ENCODE measurements at regions not wholly inside any gene's neighbourhood (a gene's known extent, or its start where the extent isn't known, plus 50 kb on each side); places are given as distances from the start of the nearest gene placed in this dataset.

DNA sequence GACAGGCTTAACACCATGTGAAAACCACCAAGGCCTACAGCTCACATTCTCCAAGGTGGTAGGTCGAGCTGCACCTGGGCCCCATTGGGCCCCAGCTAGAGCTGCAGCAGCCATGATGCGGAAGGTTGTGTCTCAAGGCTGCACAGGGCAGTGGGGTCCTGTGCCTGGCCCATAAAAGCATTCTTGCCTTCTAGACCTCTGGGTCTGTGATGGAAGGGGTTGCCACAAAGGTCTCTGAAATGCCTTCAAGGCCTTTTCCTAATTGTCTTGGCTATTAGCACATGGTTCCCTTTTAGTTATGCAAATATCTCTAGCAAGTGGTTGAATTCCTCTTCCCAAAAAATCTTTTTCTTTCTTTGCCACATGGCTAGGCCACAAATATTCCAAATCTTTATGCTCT lies 52.5 kb upstream of the C11orf58 start:
- no peak for ATAC-seq
- TF ChIP-seq BACH2 (CRISPR knock-in tag; IDR thresholded peaks at IDR 0.05; ENCODE audit: borderline replicate concordance) (no peak), TSHZ2 (CRISPR knock-in tag; IDR thresholded peaks at IDR 0.05) (no peak), ZNF70 (CRISPR knock-in tag; IDR thresholded peaks at IDR 0.05) (no peak), ZC3H10 (CRISPR knock-in tag; IDR thresholded peaks at IDR 0.05) (no peak), ZFP3 (CRISPR knock-in tag; IDR thresholded peaks at IDR 0.05) (no peak), CSDC2 (CRISPR knock-in tag; IDR thresholded peaks at IDR 0.05) (no peak), PPARA (CRISPR knock-in tag; IDR thresholded peaks at IDR 0.05; ENCODE audit: borderline replicate concordance) (no peak), TOX (CRISPR knock-in tag; IDR thresholded peaks at IDR 0.05; ENCODE audit: borderline replicate concordance) (no peak), ARNTL (CRISPR knock-in tag; IDR thresholded peaks at IDR 0.05; ENCODE audit: borderline replicate concordance, low read depth) (no peak), ESRRG (CRISPR knock-in tag; IDR thresholded peaks at IDR 0.05) (no peak), ZNF565 (CRISPR knock-in tag; conservative IDR thresholded peaks at IDR 0.05; ENCODE audit: low read depth) (no peak), ZFP30 (CRISPR knock-in tag; IDR thresholded peaks at IDR 0.05) (no peak), OSR1 (CRISPR knock-in tag; IDR thresholded peaks at IDR 0.05) (no peak), ZNF8 (CRISPR knock-in tag; IDR thresholded peaks at IDR 0.05) (no peak), ISL1 (CRISPR knock-in tag; IDR thresholded peaks at IDR 0.05) (no peak), RARB (CRISPR knock-in tag; IDR thresholded peaks at IDR 0.05) (no peak), SNAI2 (CRISPR knock-in tag; IDR thresholded peaks at IDR 0.05) (no peak), TCF4 (CRISPR knock-in tag; IDR thresholded peaks at IDR 0.05; ENCODE audit: borderline replicate concordance) (no peak)
- TF ChIP-seq, protein P1, sequence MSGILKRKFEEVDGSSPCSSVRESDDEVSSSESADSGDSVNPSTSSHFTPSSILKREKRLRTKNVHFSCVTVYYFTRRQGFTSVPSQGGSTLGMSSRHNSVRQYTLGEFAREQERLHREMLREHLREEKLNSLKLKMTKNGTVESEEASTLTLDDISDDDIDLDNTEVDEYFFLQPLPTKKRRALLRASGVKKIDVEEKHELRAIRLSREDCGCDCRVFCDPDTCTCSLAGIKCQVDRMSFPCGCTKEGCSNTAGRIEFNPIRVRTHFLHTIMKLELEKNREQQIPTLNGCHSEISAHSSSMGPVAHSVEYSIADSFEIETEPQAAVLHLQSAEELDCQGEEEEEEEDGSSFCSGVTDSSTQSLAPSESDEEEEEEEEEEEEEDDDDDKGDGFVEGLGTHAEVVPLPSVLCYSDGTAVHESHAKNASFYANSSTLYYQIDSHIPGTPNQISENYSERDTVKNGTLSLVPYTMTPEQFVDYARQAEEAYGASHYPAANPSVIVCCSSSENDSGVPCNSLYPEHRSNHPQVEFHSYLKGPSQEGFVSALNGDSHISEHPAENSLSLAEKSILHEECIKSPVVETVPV (CRISPR knock-in tag; IDR thresholded peaks at IDR 0.05), result no peak

- TF ChIP-seq, protein P2, sequence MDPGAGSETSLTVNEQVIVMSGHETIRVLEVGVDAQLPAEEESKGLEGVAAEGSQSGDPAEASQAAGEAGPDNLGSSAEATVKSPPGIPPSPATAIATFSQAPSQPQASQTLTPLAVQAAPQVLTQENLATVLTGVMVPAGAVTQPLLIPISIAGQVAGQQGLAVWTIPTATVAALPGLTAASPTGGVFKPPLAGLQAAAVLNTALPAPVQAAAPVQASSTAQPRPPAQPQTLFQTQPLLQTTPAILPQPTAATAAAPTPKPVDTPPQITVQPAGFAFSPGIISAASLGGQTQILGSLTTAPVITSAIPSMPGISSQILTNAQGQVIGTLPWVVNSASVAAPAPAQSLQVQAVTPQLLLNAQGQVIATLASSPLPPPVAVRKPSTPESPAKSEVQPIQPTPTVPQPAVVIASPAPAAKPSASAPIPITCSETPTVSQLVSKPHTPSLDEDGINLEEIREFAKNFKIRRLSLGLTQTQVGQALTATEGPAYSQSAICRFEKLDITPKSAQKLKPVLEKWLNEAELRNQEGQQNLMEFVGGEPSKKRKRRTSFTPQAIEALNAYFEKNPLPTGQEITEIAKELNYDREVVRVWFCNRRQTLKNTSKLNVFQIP (CRISPR knock-in tag; IDR thresholded peaks at IDR 0.05; ENCODE audit: borderline replicate concordance, low read depth), result no peak
- TF ChIP-seq ZNF70 (CRISPR knock-in tag; IDR thresholded peaks at IDR 0.05) (no peak), OSR1 (CRISPR knock-in tag; IDR thresholded peaks at IDR 0.05) (no peak), PPARA (CRISPR knock-in tag; IDR thresholded peaks at IDR 0.05; ENCODE audit: borderline replicate concordance) (no peak), ZNF8 (CRISPR knock-in tag; IDR thresholded peaks at IDR 0.05) (no peak), ISL1 (CRISPR knock-in tag; IDR thresholded peaks at IDR 0.05) (no peak), BACH2 (CRISPR knock-in tag; IDR thresholded peaks at IDR 0.05; ENCODE audit: borderline replicate concordance) (no peak), ZC3H10 (CRISPR knock-in tag; IDR thresholded peaks at IDR 0.05) (no peak), ZFP30 (CRISPR knock-in tag; IDR thresholded peaks at IDR 0.05) (no peak), ZFP3 (CRISPR knock-in tag; IDR thresholded peaks at IDR 0.05) (no peak), TCF4 (CRISPR knock-in tag; IDR thresholded peaks at IDR 0.05; ENCODE audit: borderline replicate concordance) (no peak), CSDC2 (CRISPR knock-in tag; IDR thresholded peaks at IDR 0.05) (no peak), GLIS3 (CRISPR knock-in tag; IDR thresholded peaks at IDR 0.05) (no peak), RARB (CRISPR knock-in tag; IDR thresholded peaks at IDR 0.05) (no peak), TSHZ2 (CRISPR knock-in tag; IDR thresholded peaks at IDR 0.05) (no peak), ARNTL (CRISPR knock-in tag; IDR thresholded peaks at IDR 0.05; ENCODE audit: borderline replicate concordance, low read depth) (no peak), SNAI2 (CRISPR knock-in tag; IDR thresholded peaks at IDR 0.05) (no peak)
- TF ChIP-seq, protein P3, sequence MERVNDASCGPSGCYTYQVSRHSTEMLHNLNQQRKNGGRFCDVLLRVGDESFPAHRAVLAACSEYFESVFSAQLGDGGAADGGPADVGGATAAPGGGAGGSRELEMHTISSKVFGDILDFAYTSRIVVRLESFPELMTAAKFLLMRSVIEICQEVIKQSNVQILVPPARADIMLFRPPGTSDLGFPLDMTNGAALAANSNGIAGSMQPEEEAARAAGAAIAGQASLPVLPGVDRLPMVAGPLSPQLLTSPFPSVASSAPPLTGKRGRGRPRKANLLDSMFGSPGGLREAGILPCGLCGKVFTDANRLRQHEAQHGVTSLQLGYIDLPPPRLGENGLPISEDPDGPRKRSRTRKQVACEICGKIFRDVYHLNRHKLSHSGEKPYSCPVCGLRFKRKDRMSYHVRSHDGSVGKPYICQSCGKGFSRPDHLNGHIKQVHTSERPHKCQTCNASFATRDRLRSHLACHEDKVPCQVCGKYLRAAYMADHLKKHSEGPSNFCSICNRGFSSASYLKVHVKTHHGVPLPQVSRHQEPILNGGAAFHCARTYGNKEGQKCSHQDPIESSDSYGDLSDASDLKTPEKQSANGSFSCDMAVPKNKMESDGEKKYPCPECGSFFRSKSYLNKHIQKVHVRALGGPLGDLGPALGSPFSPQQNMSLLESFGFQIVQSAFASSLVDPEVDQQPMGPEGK (CRISPR knock-in tag; IDR thresholded peaks at IDR 0.05; ENCODE audit: borderline replicate concordance), result no peak
- no peak for ATAC-seq
These were observed 59.9 kb upstream of the C11orf58 start for GRCh38 chr11:16678466-16679116.

All from SK-N-SH treated with all-trans-retinoic acid at 6 μM for 48 hours (cell line).